ENCODE measurements at regions not wholly inside any gene's neighbourhood (a gene's known extent, or its start where the extent isn't known, plus 50 kb on each side); places are given as distances from the start of the nearest gene placed in this dataset.
"Not testable (repeated sequence)": the region's sequence is repeated elsewhere in the genome, so short reads cannot be mapped to it uniquely, and the experiment has no call there.

GRCh38 chr22:10526079-10526478 lies 5001.9 kb upstream of the OR11H1 start:
- not testable (repeated sequence) for TF ChIP-seq OSR1 (CRISPR knock-in tag; IDR thresholded peaks at IDR 0.05); CSRNP3 (CRISPR knock-in tag; IDR thresholded peaks at IDR 0.05); ZFP3 (CRISPR knock-in tag; IDR thresholded peaks at IDR 0.05); ESRRG (CRISPR knock-in tag; IDR thresholded peaks at IDR 0.05); RARB (CRISPR knock-in tag; IDR thresholded peaks at IDR 0.05); GLIS3 (CRISPR knock-in tag; IDR thresholded peaks at IDR 0.05); ARNTL (CRISPR knock-in tag; IDR thresholded peaks at IDR 0.05; ENCODE audit: borderline replicate concordance, low read depth); SNAI2 (CRISPR knock-in tag; IDR thresholded peaks at IDR 0.05); CSDC2 (CRISPR knock-in tag; IDR thresholded peaks at IDR 0.05); POU6F1 (CRISPR knock-in tag; IDR thresholded peaks at IDR 0.05; ENCODE audit: borderline replicate concordance, low read depth)
- TF ChIP-seq, protein P1, sequence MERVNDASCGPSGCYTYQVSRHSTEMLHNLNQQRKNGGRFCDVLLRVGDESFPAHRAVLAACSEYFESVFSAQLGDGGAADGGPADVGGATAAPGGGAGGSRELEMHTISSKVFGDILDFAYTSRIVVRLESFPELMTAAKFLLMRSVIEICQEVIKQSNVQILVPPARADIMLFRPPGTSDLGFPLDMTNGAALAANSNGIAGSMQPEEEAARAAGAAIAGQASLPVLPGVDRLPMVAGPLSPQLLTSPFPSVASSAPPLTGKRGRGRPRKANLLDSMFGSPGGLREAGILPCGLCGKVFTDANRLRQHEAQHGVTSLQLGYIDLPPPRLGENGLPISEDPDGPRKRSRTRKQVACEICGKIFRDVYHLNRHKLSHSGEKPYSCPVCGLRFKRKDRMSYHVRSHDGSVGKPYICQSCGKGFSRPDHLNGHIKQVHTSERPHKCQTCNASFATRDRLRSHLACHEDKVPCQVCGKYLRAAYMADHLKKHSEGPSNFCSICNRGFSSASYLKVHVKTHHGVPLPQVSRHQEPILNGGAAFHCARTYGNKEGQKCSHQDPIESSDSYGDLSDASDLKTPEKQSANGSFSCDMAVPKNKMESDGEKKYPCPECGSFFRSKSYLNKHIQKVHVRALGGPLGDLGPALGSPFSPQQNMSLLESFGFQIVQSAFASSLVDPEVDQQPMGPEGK (CRISPR knock-in tag; IDR thresholded peaks at IDR 0.05; ENCODE audit: borderline replicate concordance): not testable (repeated sequence)
